HepG2 (cell line): ENCODE measurements at regions not wholly inside any gene's neighbourhood (a gene's known extent, or its start where the extent isn't known, plus 50 kb on each side); places are given as distances from the start of the nearest gene placed in this dataset.
"Not testable (repeated sequence)": the region's sequence is repeated elsewhere in the genome, so short reads cannot be mapped to it uniquely, and the experiment has no call there.

ENCODE experiments used
- ATF2 ChIP-seq: sonication (generic); formaldehyde crosslinking; IDR thresholded peaks from 2 replicates; pipeline ENCODE4 v1.4.0; 2020; ENCODE audit warnings: missing genetic modification reagents
- BRD4 ChIP-seq: sonication (generic); formaldehyde crosslinking; IDR thresholded peaks from 2 replicates; pipeline ENCODE4 v1.4.0; 2020; ENCODE audit warnings: missing genetic modification reagents
- EZH2 ChIP-seq: conservative IDR thresholded peaks from 2 replicates; pipeline ENCODE4 v1.6.1; 2012; ENCODE audit warnings: mild to moderate bottlenecking, low read depth, low read length, moderate library complexity
- REST ChIP-seq, 2 experiments: IDR thresholded peaks; 2 replicates each; pipeline ENCODE4 v1.6.1; 2011 to 2012; ENCODE audit warnings: low read length in 2 of 2, borderline replicate concordance in 1 of 2, low read depth in 1 of 2, mild to moderate bottlenecking in 1 of 2, moderate library complexity in 1 of 2
- ZNF331 ChIP-seq: sonication (generic); formaldehyde crosslinking; IDR thresholded peaks from 2 replicates; pipeline ENCODE4 v1.4.0; 2020; ENCODE audit warnings: missing genetic modification reagents
- ZNF704 ChIP-seq: sonication (generic); formaldehyde crosslinking; IDR thresholded peaks from 2 replicates; pipeline ENCODE4 v1.8.1; 2023; ENCODE audit warnings: mild to moderate bottlenecking, inconsistent platforms, moderate library complexity, missing genetic modification reagents, borderline replicate concordance
- ZNF724P ChIP-seq: sonication (generic); formaldehyde crosslinking; IDR thresholded peaks from 2 replicates; pipeline ENCODE4 v1.8.0; 2022; ENCODE audit warnings: missing genetic modification reagents, borderline replicate concordance

- not testable (repeated sequence) for TF ChIP-seq EZH2; ZNF331 (CRISPR knock-in tag); ZNF724P (CRISPR knock-in tag); ZNF704 (CRISPR knock-in tag); ATF2 (CRISPR knock-in tag); BRD4; REST (IDR thresholded peaks at IDR 0.05; ENCODE audit: borderline replicate concordance in 1 of 2, low read depth in 1 of 2, low read length in 2 of 2)
Observed at GRCh38 chr5:96307047-96307446, 126.0 kb downstream of the PCSK1 start.
